ENCODE measurements at regions not wholly inside any gene's neighbourhood (a gene's known extent, or its start where the extent isn't known, plus 50 kb on each side); places are given as distances from the start of the nearest gene placed in this dataset.

- Mint-ChIP-seq H3K27me3 (ENCODE audit: low read depth, unreplicated experiment) (peaks cover 2% of the 10 kb centered on the region), H3K4me1 (ENCODE audit: low read depth, unreplicated experiment) (peaks cover 5% of the 10 kb centered on the region), H3K4me3 (ENCODE audit: unreplicated experiment) (no peak overlapping the region), H3K27ac (ENCODE audit: unreplicated experiment) (no peak overlapping the region), H3K9me3 (ENCODE audit: unreplicated experiment) (peaks cover 26% of the 10 kb centered on the region), H3K36me3 (ENCODE audit: low read depth, unreplicated experiment) (peaks cover 6% of the 10 kb centered on the region)
- H2AFZ ChIP-seq (ENCODE audit: low read depth, low read length), result no peak overlapping the region
- H3K4me1 ChIP-seq (ENCODE audit: insufficient read depth, low read length), result no peaks in the 10 kb centered on the region
- no peaks in the 10 kb centered on the region for H3K79me2 ChIP-seq (ENCODE audit: insufficient read depth, low read length)
- TF ChIP-seq EZH2 (IDR thresholded peaks at IDR 0.05; ENCODE audit: insufficient read depth, low read length), result no peak
- no peak for TF ChIP-seq CTCF (IDR thresholded peaks at IDR 0.05; ENCODE audit: insufficient read depth, low read depth, low read length)
- H3K9ac ChIP-seq (ENCODE audit: low read length), result no peak overlapping the region
- H3K4me2 ChIP-seq (ENCODE audit: low read length), result no peak overlapping the region
- DNase-seq (ENCODE audit: low read depth) (no peak), FAIRE-seq (no peak)
- H3K27me3 ChIP-seq (ENCODE audit: insufficient read depth, low read length), result peaks cover 7% of the 10 kb centered on the region
- H3K27ac ChIP-seq (ENCODE audit: low read depth, low read length), result no peak overlapping the region
- no peaks in the 10 kb centered on the region for H3K36me3 ChIP-seq (ENCODE audit: insufficient read depth, low read length)
- H3K9me3 ChIP-seq (ENCODE audit: insufficient read depth, low read depth, low read length), result peaks cover 4% of the 10 kb centered on the region
- H3K4me3 ChIP-seq (ENCODE audit: insufficient read depth, low read depth, low read length), result no peak overlapping the region
- no peaks in the 10 kb centered on the region for H4K20me1 ChIP-seq (ENCODE audit: insufficient read depth, low read length)
Measured at GRCh38 chr13:46480131-46480530, 72.8 kb upstream of the LRCH1 start.

GRCh38 chr13:46479691-46480090, 73.3 kb upstream of the LRCH1 start:
- Histone ChIP-seq H3K9me3 (ENCODE audit: insufficient read depth, low read depth, low read length) (peaks cover under 1% of the 10 kb centered on the region), H2AFZ (ENCODE audit: low read depth, low read length) (no peak overlapping the region), H3K9ac (ENCODE audit: low read length) (no peak overlapping the region), H4K20me1 (ENCODE audit: insufficient read depth, low read length) (no peaks in the 10 kb centered on the region), H3K27me3 (ENCODE audit: insufficient read depth, low read length) (peaks cover 7% of the 10 kb centered on the region), H3K4me1 (ENCODE audit: insufficient read depth, low read length) (no peaks in the 10 kb centered on the region), H3K27ac (ENCODE audit: low read depth, low read length) (no peak overlapping the region), H3K4me2 (ENCODE audit: low read length) (no peak overlapping the region), H3K36me3 (ENCODE audit: insufficient read depth, low read length) (no peaks in the 10 kb centered on the region), H3K4me3 (ENCODE audit: insufficient read depth, low read depth, low read length) (no peak overlapping the region), H3K79me2 (ENCODE audit: insufficient read depth, low read length) (no peaks in the 10 kb centered on the region)
- H3K9me3 Mint-ChIP-seq (ENCODE audit: unreplicated experiment), result peaks cover 22% of the 10 kb centered on the region
- H3K4me3 Mint-ChIP-seq (ENCODE audit: unreplicated experiment), result no peak overlapping the region
- H3K36me3 Mint-ChIP-seq (ENCODE audit: low read depth, unreplicated experiment), result peaks cover 5% of the 10 kb centered on the region
- DNase-seq (ENCODE audit: low read depth) (no peak), FAIRE-seq (no peak)
- TF ChIP-seq EZH2 (IDR thresholded peaks at IDR 0.05; ENCODE audit: insufficient read depth, low read length), result no peak
- no peak for TF ChIP-seq CTCF (IDR thresholded peaks at IDR 0.05; ENCODE audit: insufficient read depth, low read depth, low read length)
- peaks cover 5% of the 10 kb centered on the region for H3K4me1 Mint-ChIP-seq (ENCODE audit: low read depth, unreplicated experiment)
- peaks cover 2% of the 10 kb centered on the region for H3K27me3 Mint-ChIP-seq (ENCODE audit: low read depth, unreplicated experiment)
- no peak overlapping the region for H3K27ac Mint-ChIP-seq (ENCODE audit: unreplicated experiment)

GRCh38 chr13:46479283-46479682, 73.7 kb upstream of the LRCH1 start:
- no peak for DNase-seq (ENCODE audit: low read depth)
- Mint-ChIP-seq H3K27ac (ENCODE audit: unreplicated experiment) (no peak overlapping the region), H3K9me3 (ENCODE audit: unreplicated experiment) (peaks cover 19% of the 10 kb centered on the region), H3K4me3 (ENCODE audit: unreplicated experiment) (no peak overlapping the region), H3K27me3 (ENCODE audit: low read depth, unreplicated experiment) (peaks cover 2% of the 10 kb centered on the region), H3K36me3 (ENCODE audit: low read depth, unreplicated experiment) (peaks cover 2% of the 10 kb centered on the region), H3K4me1 (ENCODE audit: low read depth, unreplicated experiment) (peaks cover 5% of the 10 kb centered on the region)
- Histone ChIP-seq H3K9me3 (ENCODE audit: insufficient read depth, low read depth, low read length) (no peaks in the 10 kb centered on the region), H2AFZ (ENCODE audit: low read depth, low read length) (no peak overlapping the region), H3K4me1 (ENCODE audit: insufficient read depth, low read length) (no peaks in the 10 kb centered on the region), H4K20me1 (ENCODE audit: insufficient read depth, low read length) (no peaks in the 10 kb centered on the region), H3K79me2 (ENCODE audit: insufficient read depth, low read length) (no peaks in the 10 kb centered on the region), H3K27ac (ENCODE audit: low read depth, low read length) (no peak overlapping the region), H3K4me3 (ENCODE audit: insufficient read depth, low read depth, low read length) (no peak overlapping the region), H3K4me2 (ENCODE audit: low read length) (no peak overlapping the region), H3K9ac (ENCODE audit: low read length) (no peak overlapping the region), H3K36me3 (ENCODE audit: insufficient read depth, low read length) (no peaks in the 10 kb centered on the region), H3K27me3 (ENCODE audit: insufficient read depth, low read length) (peaks cover 7% of the 10 kb centered on the region)
- TF ChIP-seq CTCF (IDR thresholded peaks at IDR 0.05; ENCODE audit: insufficient read depth, low read depth, low read length) (no peak), EZH2 (IDR thresholded peaks at IDR 0.05; ENCODE audit: insufficient read depth, low read length) (no peak)
- no peak for FAIRE-seq
